HG03064 (cell line): ENCODE measurements at regions not wholly inside any gene's neighbourhood (a gene's known extent, or its start where the extent isn't known, plus 50 kb on each side); places are given as distances from the start of the nearest gene placed in this dataset.
"Not testable (repeated sequence)": the region's sequence is repeated elsewhere in the genome, so short reads cannot be mapped to it uniquely, and the experiment has no call there.

ENCODE experiments used
- ATAC-seq: cut with Tn5 transposase; IDR thresholded peaks from one replicate; pipeline ENCODE4 v1.9.1; 2021; ENCODE audit warnings: low read depth; ENCODE audit not compliant: unreplicated experiment

GRCh38 chr14:66237741-66238140, 248.4 kb upstream of the CCDC196 start:
- ATAC-seq, result no peak

- ATAC-seq, result no peak
Measured at GRCh38 chr14:66238969-66239368, 247.2 kb upstream of the CCDC196 start.

GRCh38 chr14:66239589-66239988, 246.6 kb upstream of the CCDC196 start:
- no peak for ATAC-seq

DNA sequence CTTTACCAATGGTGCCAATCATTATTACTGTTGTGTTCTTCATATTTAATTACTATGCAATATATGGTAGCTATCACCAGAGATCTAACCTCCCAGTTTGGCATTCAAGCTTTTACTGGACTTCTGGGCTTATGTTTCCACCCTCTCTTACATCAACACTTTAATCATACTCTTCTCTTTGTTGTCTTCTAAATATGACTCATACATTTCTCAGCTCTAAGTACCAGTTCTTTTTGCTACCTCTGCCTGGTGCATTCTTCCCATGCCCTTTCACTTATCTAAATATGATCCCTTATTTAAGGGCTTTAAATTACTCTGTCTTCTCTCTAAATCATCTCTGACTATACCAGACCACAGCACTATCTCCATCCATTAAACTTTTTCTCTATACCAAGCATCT, 246.1 kb upstream of the CCDC196 start:
- no peak for ATAC-seq

DNA sequence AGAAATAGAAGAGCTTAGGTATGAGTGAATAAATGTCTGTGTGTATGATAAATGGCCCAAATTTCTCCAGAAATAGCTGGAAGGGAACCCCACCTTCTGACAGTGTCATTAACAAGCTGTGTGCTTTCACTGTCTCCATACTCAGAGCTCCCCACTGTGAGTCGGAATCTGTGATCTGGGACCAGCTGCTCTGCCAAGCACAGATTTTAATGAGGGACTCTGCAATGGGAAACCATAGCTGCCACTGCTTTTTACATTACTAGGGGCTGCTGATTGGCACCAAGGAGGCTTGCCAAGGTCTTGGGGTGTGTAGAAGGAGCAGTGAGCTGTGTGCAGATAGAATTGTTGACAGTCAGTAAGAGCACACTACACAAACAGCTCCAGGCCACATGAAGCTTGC, 244.2 kb upstream of the CCDC196 start:
- ATAC-seq, result no peak

DNA sequence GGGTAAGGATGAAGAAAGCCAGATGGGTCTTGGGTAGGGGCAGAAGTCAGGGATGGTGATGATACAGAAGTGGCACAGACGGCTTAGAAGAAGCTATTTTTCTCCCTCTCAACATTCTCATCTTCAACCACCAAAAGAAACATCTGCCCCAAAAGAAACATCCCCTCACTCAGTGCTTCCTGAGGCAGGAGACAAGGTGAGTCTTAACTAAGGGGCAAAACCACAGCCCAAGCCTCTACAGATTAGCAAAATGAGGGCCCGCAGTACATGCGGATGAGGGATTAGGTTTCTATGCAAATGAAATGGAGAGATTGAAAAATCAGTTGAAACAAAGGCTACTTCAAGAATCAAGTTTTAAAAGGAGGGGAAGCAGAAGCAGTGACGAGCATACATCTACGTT, 241.3 kb upstream of the CCDC196 start:
- ATAC-seq, result no peak

DNA sequence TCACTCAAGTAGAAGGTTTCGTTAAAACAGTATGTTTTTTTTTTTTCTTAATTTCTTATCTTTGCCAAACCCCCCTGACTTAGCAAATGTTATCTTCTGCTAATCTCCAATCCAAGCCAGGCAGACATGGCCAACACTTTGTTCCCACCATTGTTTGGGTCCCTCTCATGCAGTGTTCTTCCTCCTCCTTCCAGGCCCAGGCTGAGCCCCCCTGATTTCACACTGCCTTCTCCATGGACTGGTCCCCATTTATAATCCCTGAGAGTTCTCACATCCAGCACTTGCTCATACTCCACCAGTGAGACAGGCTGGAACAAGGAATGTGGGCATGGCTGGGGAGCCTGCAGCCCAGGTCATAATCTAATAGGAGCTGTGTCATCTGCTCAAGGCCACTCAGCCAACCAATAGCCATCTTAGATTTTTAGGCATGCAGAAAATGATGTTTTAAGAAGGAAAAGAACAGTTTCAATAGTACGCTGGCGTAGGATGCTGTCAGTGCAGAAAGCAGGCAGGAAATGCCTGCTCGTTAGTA, 238.4 kb upstream of the CCDC196 start:
- no peak for ATAC-seq

GRCh38 chr14:66248256-66248655, 237.9 kb upstream of the CCDC196 start:
- ATAC-seq, result no peak

DNA sequence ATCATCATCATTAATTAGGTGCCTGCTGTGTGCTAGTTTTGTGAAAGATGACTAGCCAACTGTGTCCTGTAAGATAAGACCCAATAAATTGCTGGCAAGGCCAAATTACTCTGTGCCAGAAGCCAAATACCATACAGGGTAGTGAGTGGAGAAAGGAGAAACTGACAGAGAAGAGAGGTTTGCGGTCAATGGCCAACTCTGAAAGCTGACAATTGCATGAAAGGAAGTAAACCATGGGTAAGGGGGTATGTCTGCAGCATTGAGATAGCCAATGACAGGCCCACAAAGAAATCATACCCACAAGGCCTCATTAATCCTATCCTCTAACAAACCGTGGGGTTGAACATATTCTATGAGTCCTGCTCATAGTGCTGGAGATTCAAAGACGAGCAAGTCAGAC, 236.6 kb upstream of the CCDC196 start:
- ATAC-seq, result no peak

DNA sequence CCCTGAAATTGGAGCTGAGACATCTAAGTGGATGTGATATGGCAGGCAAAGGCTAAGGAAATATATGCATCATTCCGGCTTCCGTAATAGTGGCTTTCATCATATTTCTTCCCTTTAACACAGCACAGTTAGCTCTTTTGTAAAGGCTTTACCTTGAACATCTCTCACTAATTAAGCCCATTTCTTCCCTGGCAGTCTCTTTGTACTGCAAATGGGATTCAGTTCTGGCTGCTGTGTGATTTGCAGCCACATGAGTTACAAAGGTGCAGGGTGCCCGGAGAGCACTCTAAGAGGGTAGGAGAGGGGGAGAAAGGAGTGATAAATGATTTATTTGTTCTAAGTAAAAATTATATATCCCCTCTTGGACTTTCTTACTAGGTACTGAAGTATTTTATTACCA, 232.1 kb upstream of the CCDC196 start:
- no peak for ATAC-seq

DNA sequence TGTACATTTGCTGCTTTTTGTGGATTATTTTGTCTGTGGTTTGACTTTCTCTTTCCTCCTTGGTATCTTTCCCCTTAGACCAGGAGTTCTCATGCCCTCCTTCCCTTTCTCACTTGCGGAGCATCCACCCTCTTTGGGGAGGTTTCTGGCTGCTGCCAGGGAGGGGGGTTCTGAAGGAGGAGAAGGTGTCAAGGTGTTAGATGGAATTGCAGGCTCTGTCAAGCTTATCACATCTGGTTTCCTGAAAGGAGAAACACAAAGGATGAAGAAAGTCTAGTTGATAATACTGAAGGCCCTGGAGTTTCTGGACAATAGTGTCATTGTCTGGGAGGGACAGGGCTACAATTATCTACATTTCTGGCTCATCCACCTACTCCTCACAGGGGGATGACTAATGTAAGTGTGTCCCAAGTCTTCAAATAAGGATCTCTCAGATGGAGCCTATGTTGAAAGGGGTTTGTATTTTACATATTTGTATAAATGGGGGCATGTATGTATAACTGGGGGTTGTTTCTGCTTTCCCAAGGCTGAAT, 217.3 kb upstream of the CCDC196 start:
- ATAC-seq, result no peak

GRCh38 chr14:66272221-66272620, 213.9 kb upstream of the CCDC196 start:
- no peak for ATAC-seq

- no peak for ATAC-seq
Measured at GRCh38 chr14:66273261-66273832, 212.8 kb upstream of the CCDC196 start.

DNA sequence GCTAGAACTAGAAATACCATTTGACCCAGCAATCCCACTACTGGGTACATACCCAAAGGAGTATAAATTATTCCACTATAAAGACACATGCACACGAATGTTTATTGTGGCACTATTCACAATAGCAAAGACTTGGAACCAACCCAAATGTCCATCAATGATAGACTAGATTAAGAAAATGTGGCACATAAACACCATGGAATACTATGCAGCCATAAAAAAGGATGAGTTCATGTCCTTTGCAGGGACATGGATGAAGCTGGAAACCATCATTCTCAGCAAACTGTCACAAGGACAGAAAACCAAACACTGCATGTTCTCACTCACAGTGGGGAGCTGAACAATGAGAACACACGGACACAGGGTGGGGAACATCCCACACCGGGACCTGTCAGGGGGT, 207.8 kb upstream of the CCDC196 start:
- not testable (repeated sequence) for ATAC-seq

- no peak for ATAC-seq
Measured at GRCh38 chr14:66281036-66281776, 205.0 kb upstream of the CCDC196 start.

DNA sequence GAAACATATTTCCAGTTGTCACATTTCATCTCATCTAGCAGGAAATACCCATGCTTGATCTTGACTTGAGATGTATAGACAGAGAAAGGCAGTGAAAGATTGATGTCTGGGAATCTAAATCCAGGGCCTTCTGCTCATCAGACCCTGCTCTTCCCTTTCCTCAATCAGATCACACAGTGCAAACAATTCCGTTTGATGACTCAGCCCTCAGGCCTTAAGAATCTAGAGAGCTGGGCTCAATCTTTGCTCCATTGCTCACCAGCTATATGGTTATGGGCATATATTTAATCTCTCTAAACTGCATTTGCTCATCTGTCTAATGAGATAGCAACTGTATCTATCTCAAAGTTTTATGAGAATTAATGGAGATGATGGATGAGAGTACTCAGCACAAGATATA, 201.8 kb upstream of the CCDC196 start:
- ATAC-seq, result no peak

DNA sequence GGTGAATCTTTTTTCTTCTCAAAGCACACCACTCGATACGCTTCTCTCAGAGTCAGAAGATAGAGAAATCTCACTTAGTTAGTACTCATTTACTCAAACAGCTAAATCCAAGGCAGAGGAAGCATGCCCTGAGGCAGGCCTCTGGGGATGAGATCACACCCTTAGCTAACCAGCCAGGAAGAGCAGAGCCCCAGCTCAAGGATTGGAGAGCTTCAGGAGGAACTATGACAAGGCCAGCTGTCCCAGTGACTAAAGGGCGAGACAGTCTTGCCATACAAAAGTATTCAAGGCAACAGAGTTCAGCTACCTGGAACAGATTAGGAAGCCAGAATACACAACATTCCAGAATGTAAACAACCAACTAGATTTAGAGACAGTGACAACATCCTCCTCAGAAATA, 197.7 kb upstream of the CCDC196 start:
- no peak for ATAC-seq

GRCh38 chr14:66291756-66292155, 194.4 kb upstream of the CCDC196 start:
- no peak for ATAC-seq

DNA sequence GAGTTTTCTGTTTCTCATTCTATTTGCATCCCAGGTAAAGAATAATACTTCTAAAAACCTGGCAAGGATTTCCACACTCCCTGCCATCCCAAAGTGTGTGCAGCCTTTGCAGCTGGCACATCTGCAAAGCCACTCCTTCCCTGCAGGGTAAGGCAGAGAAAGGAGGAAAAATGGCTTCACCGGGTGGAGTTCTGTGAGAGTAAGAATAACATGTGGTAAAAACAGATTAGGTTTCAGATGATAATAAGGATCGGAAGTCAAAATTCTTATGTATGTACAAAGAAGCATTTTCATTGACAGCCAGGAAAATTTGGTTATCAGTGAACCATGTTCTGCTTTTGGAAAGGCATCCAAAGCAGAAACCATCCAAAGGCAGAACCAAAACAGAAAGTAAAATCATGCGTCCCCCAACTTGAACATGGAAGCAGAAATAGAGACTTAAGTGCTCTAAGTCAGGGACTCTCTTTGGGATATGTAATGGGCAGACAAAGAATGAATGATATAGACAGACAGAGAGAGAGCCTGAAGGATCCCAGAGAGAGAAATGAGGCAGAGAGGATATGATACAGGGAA, 192.6 kb upstream of the CCDC196 start:
- no peak for ATAC-seq

GRCh38 chr14:66295386-66295785, 190.8 kb upstream of the CCDC196 start:
- no peak for ATAC-seq

- ATAC-seq, result no peak
Measured at GRCh38 chr14:66300886-66301285, 185.3 kb upstream of the CCDC196 start.

- ATAC-seq, result no peak
Measured at GRCh38 chr14:66306101-66306500, 180.1 kb upstream of the CCDC196 start.
